ENCODE measurements at regions not wholly inside any gene's neighbourhood (a gene's known extent, or its start where the extent isn't known, plus 50 kb on each side); places are given as distances from the start of the nearest gene placed in this dataset.

DNA sequence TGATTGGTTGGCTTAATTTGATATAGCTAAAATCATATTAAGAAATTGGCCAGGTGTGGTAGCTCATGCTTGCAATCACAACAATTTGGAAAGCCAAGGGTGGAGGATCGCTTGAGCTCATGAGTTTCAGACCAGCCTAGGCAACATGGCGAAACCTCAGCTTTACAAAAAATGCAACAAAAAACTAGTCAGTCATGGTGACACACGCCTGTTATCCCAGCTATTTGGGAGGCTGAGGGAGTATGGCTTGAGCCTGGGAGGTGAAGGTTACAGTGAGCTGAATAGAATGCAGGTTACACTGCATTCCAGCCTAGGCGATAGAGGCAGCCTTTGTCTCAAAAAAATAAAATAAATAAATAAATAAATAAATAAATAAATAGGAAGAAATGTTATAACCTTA is 1579.6 kb upstream of the SLC10A2 start:
- TF ChIP-seq EZH2 (IDR thresholded peaks at IDR 0.05; ENCODE audit: insufficient read depth, poor library complexity, severe bottlenecking), result no peak
- no peak for TF ChIP-seq EZH2phosphoT487 (IDR thresholded peaks at IDR 0.05; ENCODE audit: insufficient read depth, low read depth)
